Skeletal muscle tissue (tissue), 3 donors: ENCODE measurements at regions not wholly inside any gene's neighbourhood (a gene's known extent, or its start where the extent isn't known, plus 50 kb on each side); places are given as distances from the start of the nearest gene placed in this dataset.

Experiments used
- H3K27ac ChIP-seq: one replicate; pipeline ENCODE4 v1.7.0; 2013; ENCODE audit warnings: mild to moderate bottlenecking, low read depth, low read length, inconsistent platforms
- H3K27me3 ChIP-seq, 3 donors: one replicate each; pipeline ENCODE4 v1.7.0; 2013; ENCODE audit warnings: low read length in 3 of 3; ENCODE audit not compliant: control insufficient read depth in 3 of 3, insufficient read depth in 3 of 3
- H3K36me3 ChIP-seq, 3 donors: one replicate each; pipeline ENCODE4 v1.7.0; 2013; ENCODE audit warnings: low read length in 3 of 3; ENCODE audit not compliant: control insufficient read depth in 3 of 3, insufficient read depth in 3 of 3
- H3K4me1 ChIP-seq, 3 donors: one replicate each; pipeline ENCODE4 v1.7.0; 2013; ENCODE audit warnings: low read length in 3 of 3, mild to moderate bottlenecking in 3 of 3; ENCODE audit not compliant: control insufficient read depth in 3 of 3, insufficient read depth in 3 of 3
- H3K4me3 ChIP-seq, 3 donors: one replicate each; pipeline ENCODE4 v1.7.0; 2013; ENCODE audit warnings: low read length in 3 of 3
- H3K9ac ChIP-seq, 3 donors: one replicate each; pipeline ENCODE4 v1.7.0; 2013; ENCODE audit warnings: low read length in 3 of 3, mild to moderate bottlenecking in 3 of 3, moderate library complexity in 2 of 3, low read depth in 1 of 3
- H3K9me3 ChIP-seq, 3 donors: one replicate each; pipeline ENCODE4 v1.7.0; 2013; ENCODE audit warnings: low read length in 3 of 3; ENCODE audit not compliant: control insufficient read depth in 3 of 3
- donor health status: Osteomylitis.

DNA sequence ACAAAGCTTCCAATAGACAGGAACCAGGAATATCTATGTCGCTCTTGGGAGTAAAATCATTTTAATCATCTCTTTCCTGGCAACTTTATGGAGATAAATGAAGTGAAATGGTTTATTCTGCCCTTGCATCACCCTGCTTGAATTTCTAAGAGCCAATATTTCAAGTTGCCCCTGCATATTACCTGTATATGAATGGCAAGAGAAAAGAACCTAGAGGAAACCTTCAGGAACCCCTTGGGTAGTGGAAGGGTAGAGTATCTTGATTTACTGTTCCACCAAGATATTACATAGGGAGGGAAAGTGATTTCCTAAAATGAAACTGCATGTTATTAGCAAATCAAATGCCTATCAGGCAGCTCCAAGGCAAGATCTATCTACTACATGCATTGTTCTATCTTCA lies 308.4 kb upstream of the NAV3 start:
- H3K36me3 ChIP-seq = no peaks in the 10 kb centered on the region
- H3K4me3 ChIP-seq = no peak overlapping the region
- no peak overlapping the region for H3K9ac ChIP-seq
- no peaks in the 10 kb centered on the region for H3K4me1 ChIP-seq
- H3K27ac ChIP-seq = no peak overlapping the region
- no peaks in the 10 kb centered on the region for H3K27me3 ChIP-seq
- H3K9me3 ChIP-seq = no peaks in the 10 kb centered on the region

GRCh38 chr12:77521508-77522115 lies 309.1 kb upstream of the NAV3 start:
- Histone ChIP-seq H3K36me3 (no peaks in the 10 kb centered on the region), H3K9ac (no peak overlapping the region)

DNA sequence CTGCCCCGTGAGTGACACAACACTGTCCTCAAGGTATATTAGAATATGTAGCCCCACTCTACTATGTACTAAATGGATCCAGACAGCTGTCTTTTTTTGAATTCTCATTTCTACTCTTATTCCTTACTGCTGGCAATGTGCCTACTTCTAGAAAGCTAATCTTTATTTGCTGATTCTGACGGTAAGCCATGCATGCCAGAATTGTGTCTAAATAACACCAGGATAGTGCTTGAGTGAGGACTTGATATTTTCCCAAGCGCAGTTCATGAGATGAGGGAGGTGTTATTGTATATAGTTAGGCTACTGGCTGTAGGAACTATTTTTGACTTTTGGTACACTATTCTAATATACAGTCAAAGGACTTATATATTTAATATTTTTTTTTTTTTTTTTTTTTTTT lies 316.2 kb upstream of the NAV3 start:
- H3K36me3 ChIP-seq = no peaks in the 10 kb centered on the region
- H3K4me3 ChIP-seq = no peak overlapping the region

More at GRCh38 chr12:77521508-77522115, 309.1 kb upstream of the NAV3 start:
- H3K27ac ChIP-seq = no peak overlapping the region
- no peaks in the 10 kb centered on the region for H3K4me1 ChIP-seq
- no peaks in the 10 kb centered on the region for H3K9me3 ChIP-seq
- no peak overlapping the region for H3K4me3 ChIP-seq
- no peaks in the 10 kb centered on the region for H3K27me3 ChIP-seq

GRCh38 chr12:77510985-77511384 lies 319.7 kb upstream of the NAV3 start:
- Histone ChIP-seq H3K27me3 (no peaks in the 10 kb centered on the region), H3K4me3 (no peak overlapping the region), H3K36me3 (no peaks in the 10 kb centered on the region), H3K9ac (no peak overlapping the region), H3K27ac (no peak overlapping the region), H3K9me3 (no peaks in the 10 kb centered on the region), H3K4me1 (no peaks in the 10 kb centered on the region)

More for the DNA sequence above, 316.2 kb upstream of the NAV3 start:
- H3K27me3 ChIP-seq = no peaks in the 10 kb centered on the region
- no peaks in the 10 kb centered on the region for H3K9me3 ChIP-seq
- no peak overlapping the region for H3K27ac ChIP-seq
- no peak overlapping the region for H3K9ac ChIP-seq
- no peaks in the 10 kb centered on the region for H3K4me1 ChIP-seq

GRCh38 chr12:77504466-77504865 lies 326.2 kb upstream of the NAV3 start:
- H3K27ac ChIP-seq = no peak overlapping the region
- H3K4me1 ChIP-seq = no peaks in the 10 kb centered on the region
- H3K27me3 ChIP-seq = no peaks in the 10 kb centered on the region
- no peak overlapping the region for H3K9ac ChIP-seq
- H3K9me3 ChIP-seq = no peaks in the 10 kb centered on the region
- no peak overlapping the region for H3K4me3 ChIP-seq
- no peaks in the 10 kb centered on the region for H3K36me3 ChIP-seq

GRCh38 chr12:77500089-77500488 lies 330.6 kb upstream of the NAV3 start:
- Histone ChIP-seq H3K36me3 (no peaks in the 10 kb centered on the region), H3K27me3 (no peaks in the 10 kb centered on the region)

GRCh38 chr12:77497647-77498046 lies 333.0 kb upstream of the NAV3 start:
- Histone ChIP-seq H3K27ac (no peak overlapping the region), H3K9me3 (no peaks in the 10 kb centered on the region), H3K9ac (no peak overlapping the region), H3K27me3 (no peaks in the 10 kb centered on the region), H3K4me3 (no peak overlapping the region), H3K36me3 (no peaks in the 10 kb centered on the region), H3K4me1 (peaks cover 0 to 3% (median 0%) of the 10 kb centered on the region in 3 donors)

More at GRCh38 chr12:77500089-77500488, 330.6 kb upstream of the NAV3 start:
- Histone ChIP-seq H3K4me1 (no peaks in the 10 kb centered on the region), H3K9ac (no peak overlapping the region), H3K4me3 (no peak overlapping the region), H3K9me3 (no peaks in the 10 kb centered on the region), H3K27ac (no peak overlapping the region)

GRCh38 chr12:77496714-77497113 lies 334.0 kb upstream of the NAV3 start:
- Histone ChIP-seq H3K27me3 (no peaks in the 10 kb centered on the region), H3K36me3 (no peaks in the 10 kb centered on the region), H3K27ac (no peak overlapping the region), H3K4me1 (peaks cover 0 to 3% (median 0%) of the 10 kb centered on the region in 3 donors), H3K9me3 (no peaks in the 10 kb centered on the region), H3K4me3 (no peak overlapping the region), H3K9ac (no peak overlapping the region)

GRCh38 chr12:77494296-77494695 lies 336.4 kb upstream of the NAV3 start:
- no peak overlapping the region for H3K27ac ChIP-seq
- H3K4me3 ChIP-seq = no peak overlapping the region
- no peak overlapping the region for H3K9ac ChIP-seq
- H3K27me3 ChIP-seq = no peaks in the 10 kb centered on the region
- H3K4me1 ChIP-seq = peaks cover 0 to 3% (median 0%) of the 10 kb centered on the region in 3 donors
- H3K9me3 ChIP-seq = no peaks in the 10 kb centered on the region
- no peaks in the 10 kb centered on the region for H3K36me3 ChIP-seq

- Histone ChIP-seq H3K27ac (no peak overlapping the region), H3K36me3 (no peaks in the 10 kb centered on the region), H3K9ac (no peak overlapping the region), H3K4me3 (no peak overlapping the region), H3K4me1 (peaks cover 0 to 3% (median 0%) of the 10 kb centered on the region in 3 donors), H3K9me3 (no peaks in the 10 kb centered on the region), H3K27me3 (no peaks in the 10 kb centered on the region)
Measured at GRCh38 chr12:77493302-77494168, 337.2 kb upstream of the NAV3 start.
